GM12865 (cell line): ENCODE measurements at regions not wholly inside any gene's neighbourhood (a gene's known extent, or its start where the extent isn't known, plus 50 kb on each side); places are given as distances from the start of the nearest gene placed in this dataset.
A peak's percentile ranks its signal among the peaks of the same experiment; 100 is the strongest.

ENCODE experiments used
- DNase-seq: peaks from one replicate; pipeline ENCODE4 v3.0.0; 2010; ENCODE audit warnings: low read depth
- H3K4me3 ChIP-seq: 2 replicates; pipeline ENCODE4 v1.5.1; 2011; ENCODE audit warnings: mild to moderate bottlenecking, low read depth, low read length, control low read depth
- TF ChIP-seq, protein P1 (sequence below): IDR thresholded peaks from 2 replicates; pipeline ENCODE4 v1.5.1; 2011; ENCODE audit warnings: low read length, control low read depth, low read depth, inconsistent platforms; ENCODE audit not compliant: insufficient read depth; ENCODE audit errors: missing control alignments

DNA sequence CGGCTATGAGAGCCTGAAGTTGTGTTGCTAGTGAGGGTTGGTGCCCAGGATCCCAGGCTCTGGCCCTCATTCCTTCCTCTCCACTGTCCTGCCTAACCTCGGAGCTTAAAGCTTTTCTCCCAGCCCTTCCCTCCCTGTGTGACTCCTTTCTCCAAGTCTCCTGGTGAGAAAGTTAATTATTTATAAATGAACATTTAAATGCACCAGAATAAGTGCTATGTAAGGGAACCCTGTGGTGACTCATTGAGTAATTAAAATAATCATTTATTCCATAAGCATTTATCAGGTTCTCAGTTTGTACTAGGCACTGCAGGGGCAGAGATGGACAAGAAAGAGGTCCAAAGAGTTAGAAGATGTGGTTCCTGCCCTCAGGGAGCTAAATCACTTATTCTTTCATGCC is 89.1 kb upstream of the ISX start:
- TF ChIP-seq, protein P1, sequence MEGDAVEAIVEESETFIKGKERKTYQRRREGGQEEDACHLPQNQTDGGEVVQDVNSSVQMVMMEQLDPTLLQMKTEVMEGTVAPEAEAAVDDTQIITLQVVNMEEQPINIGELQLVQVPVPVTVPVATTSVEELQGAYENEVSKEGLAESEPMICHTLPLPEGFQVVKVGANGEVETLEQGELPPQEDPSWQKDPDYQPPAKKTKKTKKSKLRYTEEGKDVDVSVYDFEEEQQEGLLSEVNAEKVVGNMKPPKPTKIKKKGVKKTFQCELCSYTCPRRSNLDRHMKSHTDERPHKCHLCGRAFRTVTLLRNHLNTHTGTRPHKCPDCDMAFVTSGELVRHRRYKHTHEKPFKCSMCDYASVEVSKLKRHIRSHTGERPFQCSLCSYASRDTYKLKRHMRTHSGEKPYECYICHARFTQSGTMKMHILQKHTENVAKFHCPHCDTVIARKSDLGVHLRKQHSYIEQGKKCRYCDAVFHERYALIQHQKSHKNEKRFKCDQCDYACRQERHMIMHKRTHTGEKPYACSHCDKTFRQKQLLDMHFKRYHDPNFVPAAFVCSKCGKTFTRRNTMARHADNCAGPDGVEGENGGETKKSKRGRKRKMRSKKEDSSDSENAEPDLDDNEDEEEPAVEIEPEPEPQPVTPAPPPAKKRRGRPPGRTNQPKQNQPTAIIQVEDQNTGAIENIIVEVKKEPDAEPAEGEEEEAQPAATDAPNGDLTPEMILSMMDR = no peak
- no peak overlapping the region for H3K4me3 ChIP-seq
- DNase-seq = no peak

DNA sequence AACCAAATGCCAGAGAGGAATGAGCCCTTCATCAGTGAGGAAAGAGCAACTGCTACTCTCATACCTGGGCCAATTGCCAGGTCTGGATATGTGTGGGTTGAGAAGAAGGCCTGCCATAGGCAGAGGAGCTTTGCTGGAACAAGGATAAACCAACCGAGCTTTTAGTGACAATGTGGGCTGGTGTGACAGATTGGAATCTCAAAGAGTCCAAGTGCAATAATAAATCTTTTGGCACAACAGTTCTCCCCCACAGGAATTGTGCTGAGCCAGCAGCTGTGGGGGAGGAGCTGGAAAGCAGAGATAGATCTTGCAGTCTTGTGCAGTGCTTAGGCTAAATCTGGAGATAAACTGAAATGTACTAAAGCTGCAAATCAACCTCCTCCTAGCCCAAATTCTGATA is 79.4 kb upstream of the ISX start:
- TF ChIP-seq, protein P1 = no peak
- DNase-seq = no peak
- no peak overlapping the region for H3K4me3 ChIP-seq

DNA sequence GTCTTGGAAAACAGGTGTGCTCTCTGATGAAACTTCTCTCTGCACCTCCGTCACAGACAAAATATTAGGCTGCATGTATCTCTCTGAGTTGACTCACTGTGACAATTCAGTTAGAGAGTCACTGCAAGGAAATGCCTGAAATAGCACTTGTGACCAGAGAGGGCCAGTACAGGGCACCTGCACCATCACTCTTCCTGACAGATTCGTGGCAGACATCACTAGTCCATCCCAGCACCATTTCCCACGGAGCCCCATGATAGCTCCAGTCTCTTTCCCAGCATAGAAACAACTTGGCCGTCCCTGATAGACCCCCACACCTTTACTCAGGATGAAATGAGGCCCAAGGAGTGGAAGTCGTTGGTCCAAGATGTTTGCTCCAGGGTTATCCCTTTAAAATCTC is 73.3 kb upstream of the ISX start:
- H3K4me3 ChIP-seq = no peak overlapping the region
- TF ChIP-seq, protein P1 = peak; percentile 3
- DNase-seq = peak; percentile 56

DNA sequence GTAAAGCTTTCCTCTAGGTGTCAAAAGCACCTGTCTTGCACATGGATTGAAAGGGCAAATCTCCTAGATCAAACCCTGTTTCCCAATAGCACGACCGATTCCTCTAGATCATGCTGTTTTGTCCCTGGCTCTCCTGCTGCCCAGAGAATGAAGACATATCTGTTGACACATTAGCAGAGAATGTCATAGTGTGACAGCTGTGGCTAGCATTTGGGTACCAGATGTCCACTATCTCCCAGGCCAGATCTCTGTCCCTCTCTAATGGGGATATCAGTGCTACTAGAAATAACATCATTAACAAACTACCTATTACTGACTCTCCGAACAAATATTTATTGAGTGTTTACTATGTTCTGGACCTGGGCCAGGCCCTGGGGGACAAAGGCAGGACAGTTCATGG is 72.4 kb upstream of the ISX start:
- no peak for DNase-seq
- TF ChIP-seq, protein P1 = no peak

DNA sequence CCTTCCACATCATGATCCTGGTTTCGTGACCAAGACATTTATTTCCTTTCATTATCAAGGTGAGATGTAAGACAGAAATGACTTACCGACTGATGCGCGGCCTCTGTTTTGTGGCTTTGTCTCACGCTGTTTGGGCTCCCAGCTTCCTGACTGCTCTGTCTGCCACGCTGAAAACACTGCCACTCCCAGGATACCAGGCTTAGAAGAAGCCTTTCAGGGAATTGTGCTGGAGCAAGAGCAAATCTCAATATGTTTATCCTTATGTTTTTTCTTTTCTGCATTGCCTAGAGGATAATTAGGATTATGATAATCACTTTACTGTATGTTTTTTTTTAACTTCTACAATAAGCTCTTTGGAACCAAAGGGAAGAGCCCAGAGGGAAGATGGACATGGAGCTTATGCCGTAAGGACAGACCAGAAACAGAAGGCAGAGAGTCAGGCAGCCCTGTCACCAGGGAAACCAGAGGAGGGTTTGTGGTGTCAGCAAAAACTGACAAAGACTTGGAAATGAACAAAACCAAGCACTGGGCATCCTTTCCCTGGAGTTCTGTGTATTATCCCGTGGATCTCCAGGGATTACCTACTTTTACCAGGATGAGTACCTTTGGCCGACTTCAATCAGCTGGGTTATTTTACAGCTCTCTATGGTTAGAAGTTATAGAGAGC is 68.2 kb upstream of the ISX start:
- TF ChIP-seq, protein P1 = no peak
- H3K4me3 ChIP-seq = no peak overlapping the region
- no peak for DNase-seq

More for the DNA sequence above, 72.4 kb upstream of the ISX start:
- H3K4me3 ChIP-seq = no peak overlapping the region

DNA sequence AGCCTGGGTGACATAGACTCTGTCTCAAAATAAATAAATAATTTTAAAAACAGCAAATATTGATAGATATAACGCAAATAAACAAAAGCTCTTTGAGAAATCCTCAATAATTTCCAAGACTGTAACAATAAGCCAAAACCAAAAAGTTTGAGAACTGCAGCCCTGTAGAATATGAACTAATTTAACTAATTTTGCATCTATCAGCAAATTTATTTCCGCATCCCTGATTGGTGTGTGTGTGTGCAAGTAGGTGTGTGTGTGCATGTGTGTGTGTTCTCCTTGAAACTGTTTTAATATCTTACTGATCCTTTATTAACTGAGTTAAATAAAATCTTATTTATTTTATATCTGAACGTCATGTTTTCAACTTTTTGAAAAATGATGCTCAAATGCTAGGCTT is 67.0 kb upstream of the ISX start:
- H3K4me3 ChIP-seq = no peak overlapping the region
- DNase-seq = no peak
- TF ChIP-seq, protein P1 = no peak

DNA sequence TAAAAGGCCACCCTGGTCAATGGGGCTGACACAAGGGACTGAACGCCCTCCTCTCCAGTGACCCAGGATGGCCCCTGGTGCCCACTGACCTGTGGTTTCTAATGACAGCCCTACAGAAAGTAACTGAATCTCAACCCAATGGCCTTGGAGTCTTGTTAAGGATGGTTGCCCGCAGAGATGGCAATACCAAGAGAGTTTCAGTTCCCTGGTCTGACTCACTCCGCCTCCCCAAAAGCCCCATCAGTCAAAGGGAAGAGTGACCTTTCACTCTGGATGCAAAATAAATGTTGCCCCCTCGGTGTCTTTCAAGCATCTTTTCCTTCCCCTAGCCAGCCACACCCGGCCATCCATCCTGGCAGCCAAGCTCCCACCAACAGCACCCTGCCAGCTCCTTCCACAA is 57.7 kb upstream of the ISX start:
- H3K4me3 ChIP-seq = no peak overlapping the region
- DNase-seq = peak; percentile 60
- TF ChIP-seq, protein P1 = no peak
